ENCODE measurements at regions not wholly inside any gene's neighbourhood (a gene's known extent, or its start where the extent isn't known, plus 50 kb on each side); places are given as distances from the start of the nearest gene placed in this dataset. TPM values are rescaled to one million over a fixed set of nuclear protein-coding genes. Genes with fewer than 3 reads are reported as not detected.

- Histone ChIP-seq H3K4me3 (no peak overlapping the region), H3K36me3 (no peaks in the 10 kb centered on the region), H3K9me3 (no peaks in the 10 kb centered on the region), H3K4me1 (no peaks in the 10 kb centered on the region), H3K27ac (no peak overlapping the region), H3K27me3 (no peaks in the 10 kb centered on the region)
- no peak for DNase-seq
- intact Hi-C loops (cut with DNase I; ENCODE audit: low total_unique reads): no loop called here
- no peak for TF ChIP-seq CTCF (IDR thresholded peaks at IDR 0.05)
- no peak for TF ChIP-seq POLR2A (IDR thresholded peaks at IDR 0.05)
These were observed 51.3 kb upstream of the MAGI2 start for GRCh38 chr7:79504607-79505389.

Small RNAs in the stretch of these regions (small RNA-seq; reads per million reads assigned to genes)
- gene RNA5SP234: not detected
- gene RNU6-849P: not detected

All from uterus (tissue), 3 donors.